WERI-Rb-1 (cell line): ENCODE measurements at regions not wholly inside any gene's neighbourhood (a gene's known extent, or its start where the extent isn't known, plus 50 kb on each side); places are given as distances from the start of the nearest gene placed in this dataset.
"Not testable (repeated sequence)": the region's sequence is repeated elsewhere in the genome, so short reads cannot be mapped to it uniquely, and the experiment has no call there.

Experiments
- DNase-seq: peaks from one replicate; pipeline ENCODE4 v3.0.0-alpha.2; 2020
- H3K27ac ChIP-seq: fragments of 250-450 bp; sonication (Bioruptor Pico); 2 replicates; pipeline ENCODE4 v1.5.1; 2020; ENCODE audit warnings: mild to moderate bottlenecking, moderate library complexity
- H3K27me3 ChIP-seq: fragments of 250-450 bp; sonication (Bioruptor Pico); 2 replicates; pipeline ENCODE4 v1.5.1; 2021; ENCODE audit warnings: mild to moderate bottlenecking, low read depth, moderate library complexity; ENCODE audit not compliant: insufficient read depth, severe bottlenecking
- H3K36me3 ChIP-seq: fragments of 250-450 bp; sonication (Bioruptor Pico); 2 replicates; pipeline ENCODE4 v1.5.1; 2020; ENCODE audit warnings: mild to moderate bottlenecking, moderate library complexity
- H3K4me3 ChIP-seq: 2 replicates; pipeline ENCODE4 v1.5.1; 2011; ENCODE audit warnings: low read depth, mild to moderate bottlenecking, control low read depth, low read length
- H3K9me3 ChIP-seq: fragments of 250-450 bp; sonication (Bioruptor Pico); 2 replicates; pipeline ENCODE4 v1.5.1; 2021; ENCODE audit warnings: mild to moderate bottlenecking, moderate library complexity; ENCODE audit not compliant: severe bottlenecking
- CTCF ChIP-seq: IDR thresholded peaks from 2 replicates; pipeline ENCODE4 v1.5.1; 2011; ENCODE audit warnings: low read depth, mild to moderate bottlenecking, control low read depth, inconsistent platforms, low read length

GRCh38 chr17:20929334-20929733 lies 113.5 kb downstream of the USP22 start:
- H3K27me3 ChIP-seq = no peaks in the 10 kb centered on the region
- no peak for DNase-seq
- H3K9me3 ChIP-seq = no peaks in the 10 kb centered on the region
- no peak overlapping the region for H3K27ac ChIP-seq
- no peaks in the 10 kb centered on the region for H3K36me3 ChIP-seq
- H3K4me3 ChIP-seq = no peak overlapping the region
- TF ChIP-seq CTCF = no peak

- no peak for DNase-seq
- no peak overlapping the region for H3K4me3 ChIP-seq
- no peaks in the 10 kb centered on the region for H3K36me3 ChIP-seq
- H3K9me3 ChIP-seq = no peaks in the 10 kb centered on the region
- TF ChIP-seq CTCF = no peak
- H3K27ac ChIP-seq = no peak overlapping the region
- H3K27me3 ChIP-seq = no peaks in the 10 kb centered on the region
Measured at GRCh38 chr17:20930081-20930760, 112.6 kb downstream of the USP22 start.

- H3K4me3 ChIP-seq, H3K36me3 ChIP-seq, H3K27me3 ChIP-seq, H3K9me3 ChIP-seq, DNase-seq, H3K27ac ChIP-seq: not testable (repeated sequence)
Measured at GRCh38 chr17:20933040-20933439, 109.8 kb downstream of the USP22 start.

GRCh38 chr17:20934288-20934687 lies 108.5 kb downstream of the USP22 start:
- no peak for DNase-seq
- H3K4me3 ChIP-seq = no peak overlapping the region
- H3K27ac ChIP-seq = no peak overlapping the region
- H3K9me3 ChIP-seq = no peaks in the 10 kb centered on the region
- H3K36me3 ChIP-seq = no peaks in the 10 kb centered on the region
- no peaks in the 10 kb centered on the region for H3K27me3 ChIP-seq
- TF ChIP-seq CTCF = no peak

- Histone ChIP-seq H3K27ac (no peak overlapping the region), H3K4me3 (no peak overlapping the region), H3K27me3 (no peaks in the 10 kb centered on the region), H3K36me3 (no peaks in the 10 kb centered on the region), H3K9me3 (no peaks in the 10 kb centered on the region)
- no peak for DNase-seq
- TF ChIP-seq CTCF = no peak
Measured at GRCh38 chr17:20935740-20936139, 107.1 kb downstream of the USP22 start.

- TF ChIP-seq CTCF = no peak
- H3K36me3 ChIP-seq = no peaks in the 10 kb centered on the region
- H3K4me3 ChIP-seq = no peak overlapping the region
- H3K27ac ChIP-seq = no peak overlapping the region
- DNase-seq = no peak
- no peaks in the 10 kb centered on the region for H3K27me3 ChIP-seq
- H3K9me3 ChIP-seq = no peaks in the 10 kb centered on the region
Measured at GRCh38 chr17:20938244-20938643, 104.6 kb downstream of the USP22 start.
